ENCODE measurements at regions not wholly inside any gene's neighbourhood (a gene's known extent, or its start where the extent isn't known, plus 50 kb on each side); places are given as distances from the start of the nearest gene placed in this dataset.

GRCh38 chr4:114476310-114476709, 122.3 kb upstream of the UGT8 start:
- 74% methylated on average over 8 of the region's 9 CpGs for WGBS (ENCODE audit: insufficient coverage)
- peaks cover 9% of the 10 kb centered on the region for H3K27me3 Mint-ChIP-seq
- Histone ChIP-seq H3K27ac (ENCODE audit: low read length in 2 of 2) (no peak overlapping the region), H4K20me1 (ENCODE audit: control insufficient read depth, insufficient read depth, low read length, poor library complexity, severe bottlenecking) (no peaks in the 10 kb centered on the region), H3K4me3 (ENCODE audit: control extremely low read depth in 1 of 5, extremely low read depth in 1 of 5, insufficient read depth in 1 of 5, low read depth in 2 of 5, low read length in 4 of 5) (no peak overlapping the region), H3K36me3 (replicated peaks in 1 of 2; ENCODE audit: control extremely low read depth in 1 of 2, control insufficient read depth in 1 of 2, extremely low read depth in 1 of 2, insufficient read depth in 2 of 2, low read length in 1 of 2) (no peaks in the 10 kb centered on the region), H3K79me2 (ENCODE audit: control insufficient read depth, insufficient read depth, low read length) (no peaks in the 10 kb centered on the region), H3K27me3 (replicated peaks in 1 of 4; ENCODE audit: control extremely low read depth in 1 of 4, control insufficient read depth in 3 of 4, insufficient read depth in 4 of 4, low read length in 3 of 4) (no peaks in the 10 kb centered on the region), H3K4me2 (replicated peaks; ENCODE audit: low read depth, low read length, poor library complexity, severe bottlenecking) (no peak overlapping the region), H3K4me1 (ENCODE audit: control insufficient read depth in 2 of 2, insufficient read depth in 2 of 2, low read length in 2 of 2) (no peaks in the 10 kb centered on the region), H3K9ac (ENCODE audit: low read length) (no peak overlapping the region), H3K9me3 (ENCODE audit: control extremely low read depth in 1 of 3, control insufficient read depth in 2 of 3, insufficient read depth in 1 of 3, low read length in 2 of 3) (peaks cover 0 to 10% (median 3%) of the 10 kb centered on the region in 3 donors), H2AFZ (ENCODE audit: insufficient read depth, low read depth, low read length, poor library complexity, severe bottlenecking) (no peak overlapping the region)
- ATAC-seq (ENCODE audit: low read depth) (no peak), DNase-seq (no peak)
- no peaks in the 10 kb centered on the region for H3K9me3 Mint-ChIP-seq (ENCODE audit: insufficient read depth)
- H3K4me1 Mint-ChIP-seq: no peaks in the 10 kb centered on the region
- intact Hi-C loops (cut with micrococcal nuclease): loop anchor here (10.0 kb wide), 1 partner anchor 212 kb away; no protein-coding TSS in a partner anchor
- no peak for TF ChIP-seq EZH2 (IDR thresholded peaks at IDR 0.05; ENCODE audit: borderline replicate concordance, insufficient read depth, low read depth, low read length, poor library complexity, severe bottlenecking)
- TF ChIP-seq CTCF (IDR thresholded peaks at IDR 0.05): no peak
- no peak overlapping the region for H3K4me3 Mint-ChIP-seq
- CTCF ChIA-PET: no interaction called here
- POLR2A ChIA-PET: no interaction called here
- no peak overlapping the region for H3K27ac Mint-ChIP-seq

GRCh38 chr4:114479595-114479994, 119.0 kb upstream of the UGT8 start:
- H3K4me1 ChIP-seq (ENCODE audit: control insufficient read depth in 2 of 2, insufficient read depth in 2 of 2, low read length in 2 of 2): no peaks in the 10 kb centered on the region
- no peak overlapping the region for H3K4me3 Mint-ChIP-seq
- no peak for ATAC-seq (ENCODE audit: low read depth)
- H4K20me1 ChIP-seq (ENCODE audit: control insufficient read depth, insufficient read depth, low read length, poor library complexity, severe bottlenecking): no peaks in the 10 kb centered on the region
- H3K79me2 ChIP-seq (ENCODE audit: control insufficient read depth, insufficient read depth, low read length): no peaks in the 10 kb centered on the region
- no peak overlapping the region for H2AFZ ChIP-seq (ENCODE audit: insufficient read depth, low read depth, low read length, poor library complexity, severe bottlenecking)
- H3K9ac ChIP-seq (ENCODE audit: low read length): no peak overlapping the region
- H3K27me3 Mint-ChIP-seq: peaks cover 9% of the 10 kb centered on the region
- no peaks in the 10 kb centered on the region for H3K4me1 Mint-ChIP-seq
- CTCF ChIA-PET: no interaction called here
- H3K27ac Mint-ChIP-seq: no peak overlapping the region
- H3K4me3 ChIP-seq (ENCODE audit: control extremely low read depth in 1 of 5, extremely low read depth in 1 of 5, insufficient read depth in 1 of 5, low read depth in 2 of 5, low read length in 4 of 5): no peak overlapping the region
- H3K27me3 ChIP-seq (replicated peaks in 1 of 4; ENCODE audit: control extremely low read depth in 1 of 4, control insufficient read depth in 3 of 4, insufficient read depth in 4 of 4, low read length in 3 of 4): no peaks in the 10 kb centered on the region
- no peak overlapping the region for H3K4me2 ChIP-seq (replicated peaks; ENCODE audit: low read depth, low read length, poor library complexity, severe bottlenecking)
- no peaks in the 10 kb centered on the region for H3K9me3 ChIP-seq (ENCODE audit: control extremely low read depth in 1 of 3, control insufficient read depth in 2 of 3, insufficient read depth in 1 of 3, low read length in 2 of 3)
- H3K36me3 ChIP-seq (replicated peaks in 1 of 2; ENCODE audit: control extremely low read depth in 1 of 2, control insufficient read depth in 1 of 2, extremely low read depth in 1 of 2, insufficient read depth in 2 of 2, low read length in 1 of 2): no peaks in the 10 kb centered on the region
- POLR2A ChIA-PET: no interaction called here
- DNase-seq: no peak
- no peak overlapping the region for H3K27ac ChIP-seq (ENCODE audit: low read length in 2 of 2)
- 94% methylated on average over 2 of the region's 3 CpGs for WGBS (ENCODE audit: insufficient coverage)
- no peaks in the 10 kb centered on the region for H3K9me3 Mint-ChIP-seq (ENCODE audit: insufficient read depth)
- TF ChIP-seq CTCF (IDR thresholded peaks at IDR 0.05) (no peak), EZH2 (IDR thresholded peaks at IDR 0.05; ENCODE audit: borderline replicate concordance, insufficient read depth, low read depth, low read length, poor library complexity, severe bottlenecking) (no peak)
- intact Hi-C loops (cut with micrococcal nuclease): loop anchor here (10.0 kb wide), 1 partner anchor 215 kb away; no protein-coding TSS in a partner anchor
